H1 (cell line): ENCODE measurements at regions not wholly inside any gene's neighbourhood (a gene's known extent, or its start where the extent isn't known, plus 50 kb on each side); places are given as distances from the start of the nearest gene placed in this dataset.

ENCODE experiments used
- KDM5A ChIP-seq: fragments of 200-600 bp; IDR thresholded peaks from 2 replicates; pipeline ENCODE4 v1.7.1; 2012; ENCODE audit warnings: mild to moderate bottlenecking, low read length, inconsistent platforms, mixed read lengths
- RBBP5 ChIP-seq: IDR thresholded peaks from 2 replicates; pipeline ENCODE4 v1.7.1; 2012; ENCODE audit warnings: low read depth, mild to moderate bottlenecking, inconsistent platforms, low read length, moderate library complexity, borderline replicate concordance

DNA sequence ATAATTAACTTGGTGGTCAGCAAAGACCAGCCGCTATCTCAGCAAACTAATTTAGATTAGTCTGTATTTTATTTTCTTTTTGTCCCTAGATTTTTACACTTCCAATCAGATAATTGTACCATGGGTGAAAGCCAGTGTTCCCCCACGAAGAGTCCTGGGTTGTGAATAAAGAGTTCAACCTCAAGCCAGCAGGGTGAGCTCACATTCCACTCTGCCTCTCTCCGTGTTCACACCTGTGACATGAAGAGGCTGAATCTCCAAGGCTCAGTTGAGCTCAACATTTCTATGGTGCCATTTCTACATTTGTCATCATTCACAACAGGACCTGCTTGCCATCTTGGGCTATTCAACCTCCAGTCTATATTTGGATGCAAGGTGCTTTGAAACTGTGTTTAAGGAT, 771.5 kb downstream of the GALR1 start (continued):
- TF ChIP-seq KDM5A (no peak), RBBP5 (no peak)
